HFF-Myc (cell line): ENCODE measurements at regions not wholly inside any gene's neighbourhood (a gene's known extent, or its start where the extent isn't known, plus 50 kb on each side); places are given as distances from the start of the nearest gene placed in this dataset.

Source experiments
- DNase-seq: peaks from one replicate; pipeline ENCODE4 v3.0.0-alpha.2; 2011; ENCODE audit warnings: low read depth; ENCODE audit errors: extremely low read depth
- H3K4me3 ChIP-seq: replicated peaks from 2 replicates; pipeline ENCODE4 v1.5.1; 2011; ENCODE audit warnings: low read depth, mild to moderate bottlenecking, control low read depth, low read length
- TF ChIP-seq, protein P1 (sequence below): IDR thresholded peaks from 2 replicates; pipeline ENCODE4 v1.5.1; 2012; ENCODE audit warnings: mild to moderate bottlenecking, low read depth, low read length, control low read depth; ENCODE audit errors: missing control alignments

DNA sequence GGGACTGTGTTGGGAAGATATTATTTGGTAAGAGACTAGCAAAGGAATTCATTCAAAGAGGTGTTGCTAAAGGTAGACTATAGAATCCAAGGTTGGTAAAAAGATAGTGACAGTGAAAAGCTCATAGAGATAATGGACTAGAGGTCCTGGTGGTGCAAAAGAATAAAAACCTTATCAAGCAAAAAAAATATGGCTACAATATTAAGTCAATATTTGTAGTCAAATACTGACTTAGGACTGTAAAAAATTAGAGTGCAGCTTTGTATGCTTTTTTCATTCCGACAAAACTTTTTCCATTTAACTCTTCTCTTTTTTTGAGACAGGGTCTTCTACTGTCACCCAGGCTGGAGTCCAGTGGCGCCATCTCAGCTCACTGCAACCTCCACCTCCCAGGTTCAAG lies 444.0 kb upstream of the AGTR1 start:
- TF ChIP-seq, protein P1, sequence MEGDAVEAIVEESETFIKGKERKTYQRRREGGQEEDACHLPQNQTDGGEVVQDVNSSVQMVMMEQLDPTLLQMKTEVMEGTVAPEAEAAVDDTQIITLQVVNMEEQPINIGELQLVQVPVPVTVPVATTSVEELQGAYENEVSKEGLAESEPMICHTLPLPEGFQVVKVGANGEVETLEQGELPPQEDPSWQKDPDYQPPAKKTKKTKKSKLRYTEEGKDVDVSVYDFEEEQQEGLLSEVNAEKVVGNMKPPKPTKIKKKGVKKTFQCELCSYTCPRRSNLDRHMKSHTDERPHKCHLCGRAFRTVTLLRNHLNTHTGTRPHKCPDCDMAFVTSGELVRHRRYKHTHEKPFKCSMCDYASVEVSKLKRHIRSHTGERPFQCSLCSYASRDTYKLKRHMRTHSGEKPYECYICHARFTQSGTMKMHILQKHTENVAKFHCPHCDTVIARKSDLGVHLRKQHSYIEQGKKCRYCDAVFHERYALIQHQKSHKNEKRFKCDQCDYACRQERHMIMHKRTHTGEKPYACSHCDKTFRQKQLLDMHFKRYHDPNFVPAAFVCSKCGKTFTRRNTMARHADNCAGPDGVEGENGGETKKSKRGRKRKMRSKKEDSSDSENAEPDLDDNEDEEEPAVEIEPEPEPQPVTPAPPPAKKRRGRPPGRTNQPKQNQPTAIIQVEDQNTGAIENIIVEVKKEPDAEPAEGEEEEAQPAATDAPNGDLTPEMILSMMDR = no peak
- no peak overlapping the region for H3K4me3 ChIP-seq
- DNase-seq = no peak

DNA sequence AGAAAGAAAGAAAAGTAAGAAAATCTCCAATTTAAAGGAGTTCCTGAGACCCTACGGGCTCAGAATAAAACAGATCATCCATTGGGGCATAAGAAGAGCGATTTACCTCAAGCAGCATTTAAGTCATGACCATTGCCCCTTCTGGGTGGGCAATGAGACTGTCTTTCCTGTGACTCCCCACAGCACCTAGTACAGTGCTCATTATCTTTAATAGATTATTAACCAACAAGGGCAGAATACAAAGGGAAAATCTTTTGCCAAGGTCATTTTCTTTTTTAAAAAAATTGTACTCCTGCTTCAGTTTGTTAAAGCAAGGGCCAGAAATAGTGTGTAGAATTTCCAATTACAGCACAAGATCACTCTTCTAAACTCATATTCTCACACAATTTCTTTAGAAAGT lies 443.3 kb upstream of the AGTR1 start:
- TF ChIP-seq, protein P1 = no peak
- DNase-seq = no peak
- no peak overlapping the region for H3K4me3 ChIP-seq

DNA sequence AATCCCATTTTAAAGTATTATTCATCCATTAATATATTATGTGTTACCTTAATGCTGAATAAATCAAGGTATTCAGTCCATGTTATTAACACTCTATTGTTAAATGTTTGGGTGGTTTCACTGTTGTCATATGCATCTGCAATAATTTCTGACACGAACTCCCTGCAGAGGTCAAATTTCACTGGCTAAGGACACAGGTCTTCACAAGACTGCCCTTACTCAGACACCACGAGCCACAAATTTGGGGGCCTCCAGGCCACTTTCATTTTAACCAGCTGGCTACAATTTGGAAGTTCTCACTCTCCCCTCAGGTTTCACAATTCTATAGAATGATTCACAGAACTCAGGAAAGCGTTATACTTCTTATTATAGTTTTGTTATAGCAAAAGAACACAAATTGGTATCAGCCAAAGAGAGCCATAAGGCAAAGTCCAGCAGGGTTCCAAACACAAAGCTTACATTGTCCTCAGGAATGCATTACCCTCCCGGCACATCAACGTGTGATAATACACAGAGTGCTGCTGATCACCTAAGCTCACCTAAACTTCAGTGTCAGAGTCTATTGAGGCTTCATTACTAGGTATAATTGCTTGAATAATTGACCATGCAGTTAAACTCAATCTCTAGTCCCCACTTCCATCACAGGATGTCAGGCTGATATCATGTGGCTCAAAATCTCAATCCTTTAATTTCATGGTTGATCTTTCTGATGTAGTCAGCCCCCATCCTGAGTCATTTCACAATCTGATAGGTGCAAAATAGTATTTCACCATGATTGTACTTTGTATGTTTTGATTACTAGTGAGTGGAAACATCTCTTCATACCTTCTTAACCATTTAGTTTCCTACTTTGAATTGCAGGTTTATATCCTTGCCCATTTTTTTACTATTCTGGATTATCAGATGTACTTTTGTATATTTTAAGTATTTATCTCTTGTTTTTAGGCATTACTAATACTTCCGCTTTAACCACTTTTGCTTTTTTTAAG lies 441.4 kb upstream of the AGTR1 start:
- no peak overlapping the region for H3K4me3 ChIP-seq
- DNase-seq = no peak
- TF ChIP-seq, protein P1 = no peak

DNA sequence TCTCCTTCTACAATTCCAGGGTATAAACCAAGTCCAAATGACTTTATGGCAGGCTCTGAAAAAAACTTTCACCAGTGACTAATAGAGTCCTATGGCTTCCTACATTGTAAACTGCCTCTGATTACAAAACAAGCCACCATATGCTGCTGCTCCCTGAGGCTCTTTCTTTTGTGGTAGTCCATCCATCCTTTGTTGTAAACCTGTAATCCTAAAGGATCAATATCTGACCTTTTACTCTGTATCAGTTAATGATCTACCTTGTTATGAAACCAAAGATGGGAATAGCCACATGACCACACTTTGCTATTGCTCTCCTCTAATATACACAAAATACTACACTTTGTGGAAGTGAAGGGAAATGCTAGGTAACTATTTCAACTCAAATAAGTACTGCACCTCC lies 434.7 kb upstream of the AGTR1 start:
- no peak for DNase-seq
- TF ChIP-seq, protein P1 = no peak
- no peak overlapping the region for H3K4me3 ChIP-seq

DNA sequence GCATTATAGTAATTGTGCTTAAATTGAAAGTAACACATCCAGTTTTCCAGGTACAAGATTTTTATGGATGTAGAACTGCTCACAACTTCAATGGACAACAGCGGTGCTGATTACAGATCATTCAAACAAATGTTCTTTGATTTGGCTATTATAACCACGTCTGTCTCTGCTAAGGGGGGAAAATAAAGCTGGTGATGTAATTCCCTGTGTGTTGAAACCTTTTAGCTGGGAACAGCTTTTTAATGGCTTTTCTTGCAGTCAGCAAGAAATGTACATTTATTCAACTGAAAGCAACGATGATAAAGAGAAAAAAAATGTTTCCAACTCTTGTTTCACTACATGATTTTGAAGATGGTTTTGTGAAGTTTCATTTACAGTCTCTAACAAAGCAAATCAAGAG lies 431.9 kb upstream of the AGTR1 start:
- no peak for DNase-seq
- TF ChIP-seq, protein P1 = no peak
- H3K4me3 ChIP-seq = no peak overlapping the region

DNA sequence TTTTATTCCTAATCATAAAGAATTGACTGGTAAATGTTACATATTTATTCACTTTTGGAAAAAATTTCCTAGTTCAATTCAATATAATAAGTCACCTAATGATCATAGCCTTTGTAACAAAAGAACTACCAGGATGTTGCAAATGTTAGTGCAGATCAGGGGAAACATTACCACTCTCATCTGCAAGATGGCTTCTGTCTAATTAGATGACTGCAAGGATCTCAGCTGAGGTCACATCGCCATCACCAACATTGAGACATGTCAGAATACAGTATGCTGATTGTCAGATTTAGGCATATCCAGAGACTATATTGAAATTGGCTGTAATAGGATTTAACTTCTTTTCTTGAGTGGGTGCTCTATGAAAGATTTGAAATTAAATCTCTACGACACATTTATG lies 431.4 kb upstream of the AGTR1 start:
- no peak for DNase-seq
- TF ChIP-seq, protein P1 = no peak
- H3K4me3 ChIP-seq = no peak overlapping the region
